GM18870 (cell line): ENCODE measurements at regions not wholly inside any gene's neighbourhood (a gene's known extent, or its start where the extent isn't known, plus 50 kb on each side); places are given as distances from the start of the nearest gene placed in this dataset.

Experiments
- ATAC-seq: cut with Tn5 transposase; IDR thresholded peaks from one replicate; pipeline ENCODE4 v1.9.1; 2021; ENCODE audit warnings: moderate library complexity; ENCODE audit not compliant: unreplicated experiment

- no peak for ATAC-seq
These were observed 263.1 kb upstream of the PITRM1 start for GRCh38 chr10:3435671-3436070.

GRCh38 chr10:3433988-3434387 is 261.4 kb upstream of the PITRM1 start:
- no peak for ATAC-seq

- ATAC-seq: no peak
These were observed 260.5 kb upstream of the PITRM1 start for GRCh38 chr10:3433131-3433530.

GRCh38 chr10:3432081-3432825 is 259.7 kb upstream of the PITRM1 start:
- ATAC-seq: no peak

GRCh38 chr10:3430501-3430900 is 257.9 kb upstream of the PITRM1 start:
- no peak for ATAC-seq

GRCh38 chr10:3429676-3430075 is 257.1 kb upstream of the PITRM1 start:
- no peak for ATAC-seq

GRCh38 chr10:3428826-3429225 is 256.2 kb upstream of the PITRM1 start:
- no peak for ATAC-seq

GRCh38 chr10:3427950-3428354 is 255.4 kb upstream of the PITRM1 start:
- ATAC-seq: no peak

GRCh38 chr10:3427347-3427746 is 254.8 kb upstream of the PITRM1 start:
- no peak for ATAC-seq

GRCh38 chr10:3426190-3426845 is 253.7 kb upstream of the PITRM1 start:
- ATAC-seq: no peak

GRCh38 chr10:3425716-3426115 is 253.1 kb upstream of the PITRM1 start:
- ATAC-seq: no peak

GRCh38 chr10:3425261-3425660 is 252.7 kb upstream of the PITRM1 start:
- ATAC-seq: no peak

GRCh38 chr10:3424111-3424851 is 251.7 kb upstream of the PITRM1 start:
- no peak for ATAC-seq

- no peak for ATAC-seq
These were observed 250.8 kb upstream of the PITRM1 start for GRCh38 chr10:3423384-3423783.

GRCh38 chr10:3422282-3422681 is 249.7 kb upstream of the PITRM1 start:
- ATAC-seq: no peak

- no peak for ATAC-seq
These were observed 249.1 kb upstream of the PITRM1 start for GRCh38 chr10:3421537-3422257.

GRCh38 chr10:3420527-3421469 is 248.2 kb upstream of the PITRM1 start:
- ATAC-seq: no peak

- no peak for ATAC-seq
These were observed 247.3 kb upstream of the PITRM1 start for GRCh38 chr10:3419719-3420495.

GRCh38 chr10:3418926-3419325 is 246.3 kb upstream of the PITRM1 start:
- no peak for ATAC-seq
